BE2C (cell line): ENCODE measurements at regions not wholly inside any gene's neighbourhood (a gene's known extent, or its start where the extent isn't known, plus 50 kb on each side); places are given as distances from the start of the nearest gene placed in this dataset.

Source experiments
- DNase-seq: peaks from one replicate; pipeline ENCODE4 v3.0.0-alpha.2; 2020
- H3K27me3 ChIP-seq: fragments of 250-450 bp; sonication (Bioruptor Pico); 2 replicates; pipeline ENCODE4 v1.5.1; 2020; ENCODE audit warnings: mild to moderate bottlenecking
- H3K36me3 ChIP-seq: fragments of 250-450 bp; sonication (Bioruptor Pico); 2 replicates; pipeline ENCODE4 v1.5.1; 2020; ENCODE audit warnings: mild to moderate bottlenecking
- H3K4me1 ChIP-seq: fragments of 250-450 bp; sonication (Bioruptor Pico); 2 replicates; pipeline ENCODE4 v1.5.1; 2020
- H3K4me3 ChIP-seq: 2 replicates; pipeline ENCODE4 v1.5.1; 2011; ENCODE audit warnings: low read depth, low read length
- H3K9me3 ChIP-seq: fragments of 250-450 bp; sonication (Bioruptor Pico); 2 replicates; pipeline ENCODE4 v1.5.1; 2020
- TF ChIP-seq, protein P1 (sequence below): IDR thresholded peaks from 2 replicates; pipeline ENCODE4 v1.5.1; 2012; ENCODE audit warnings: mild to moderate bottlenecking, low read depth, low read length

DNA sequence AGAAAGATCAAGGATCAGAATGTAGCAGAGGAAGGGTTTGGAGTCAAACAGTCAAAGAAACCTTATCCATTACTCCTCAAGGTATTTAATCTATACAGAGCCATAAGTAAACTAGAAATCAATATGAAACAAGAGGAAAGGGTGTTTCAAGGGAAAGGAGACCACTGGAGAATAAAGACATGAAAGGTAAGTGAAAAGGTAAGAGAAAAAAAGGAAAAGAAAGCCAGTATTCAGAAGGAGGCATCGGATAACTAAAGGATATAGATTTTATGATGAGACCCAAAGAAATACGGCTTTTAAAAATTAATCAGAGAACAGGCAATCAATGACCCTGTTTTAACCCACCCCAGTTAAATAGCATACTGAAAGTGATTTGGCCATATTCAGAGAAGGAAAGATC lies 438.7 kb upstream of the MIR17HG start:
- H3K27me3 ChIP-seq: no peaks in the 10 kb centered on the region
- DNase-seq: no peak
- H3K4me1 ChIP-seq: no peaks in the 10 kb centered on the region
- H3K9me3 ChIP-seq: no peaks in the 10 kb centered on the region
- TF ChIP-seq, protein P1, sequence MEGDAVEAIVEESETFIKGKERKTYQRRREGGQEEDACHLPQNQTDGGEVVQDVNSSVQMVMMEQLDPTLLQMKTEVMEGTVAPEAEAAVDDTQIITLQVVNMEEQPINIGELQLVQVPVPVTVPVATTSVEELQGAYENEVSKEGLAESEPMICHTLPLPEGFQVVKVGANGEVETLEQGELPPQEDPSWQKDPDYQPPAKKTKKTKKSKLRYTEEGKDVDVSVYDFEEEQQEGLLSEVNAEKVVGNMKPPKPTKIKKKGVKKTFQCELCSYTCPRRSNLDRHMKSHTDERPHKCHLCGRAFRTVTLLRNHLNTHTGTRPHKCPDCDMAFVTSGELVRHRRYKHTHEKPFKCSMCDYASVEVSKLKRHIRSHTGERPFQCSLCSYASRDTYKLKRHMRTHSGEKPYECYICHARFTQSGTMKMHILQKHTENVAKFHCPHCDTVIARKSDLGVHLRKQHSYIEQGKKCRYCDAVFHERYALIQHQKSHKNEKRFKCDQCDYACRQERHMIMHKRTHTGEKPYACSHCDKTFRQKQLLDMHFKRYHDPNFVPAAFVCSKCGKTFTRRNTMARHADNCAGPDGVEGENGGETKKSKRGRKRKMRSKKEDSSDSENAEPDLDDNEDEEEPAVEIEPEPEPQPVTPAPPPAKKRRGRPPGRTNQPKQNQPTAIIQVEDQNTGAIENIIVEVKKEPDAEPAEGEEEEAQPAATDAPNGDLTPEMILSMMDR: no peak
- no peaks in the 10 kb centered on the region for H3K36me3 ChIP-seq
- no peak overlapping the region for H3K4me3 ChIP-seq

GRCh38 chr13:90910018-90910639 lies 437.4 kb upstream of the MIR17HG start:
- Histone ChIP-seq H3K4me1 (no peaks in the 10 kb centered on the region), H3K9me3 (no peaks in the 10 kb centered on the region), H3K4me3 (no peak overlapping the region), H3K27me3 (no peaks in the 10 kb centered on the region), H3K36me3 (no peaks in the 10 kb centered on the region)
- no peak for DNase-seq
- TF ChIP-seq, protein P1: no peak

DNA sequence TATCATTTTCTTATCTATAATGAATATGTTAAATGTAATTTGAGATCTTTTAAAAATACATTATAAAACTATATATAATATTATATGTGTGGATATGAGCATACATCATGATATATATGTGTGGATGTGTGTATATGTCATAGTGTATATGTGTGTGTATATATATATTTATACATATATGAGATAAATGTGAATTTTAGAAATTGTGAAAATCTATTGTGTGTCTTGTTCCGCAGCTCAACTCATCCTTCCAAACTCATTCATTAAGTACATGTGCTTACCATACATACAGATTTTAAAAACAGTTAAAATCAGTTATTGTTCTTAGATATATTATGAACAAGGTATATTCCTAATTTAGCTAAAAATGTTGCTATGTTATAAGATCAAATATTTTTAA lies 435.2 kb upstream of the MIR17HG start:
- no peaks in the 10 kb centered on the region for H3K36me3 ChIP-seq
- no peaks in the 10 kb centered on the region for H3K9me3 ChIP-seq
- H3K4me3 ChIP-seq: no peak overlapping the region
- TF ChIP-seq, protein P1: no peak
- H3K4me1 ChIP-seq: no peaks in the 10 kb centered on the region
- no peaks in the 10 kb centered on the region for H3K27me3 ChIP-seq
- DNase-seq: no peak

DNA sequence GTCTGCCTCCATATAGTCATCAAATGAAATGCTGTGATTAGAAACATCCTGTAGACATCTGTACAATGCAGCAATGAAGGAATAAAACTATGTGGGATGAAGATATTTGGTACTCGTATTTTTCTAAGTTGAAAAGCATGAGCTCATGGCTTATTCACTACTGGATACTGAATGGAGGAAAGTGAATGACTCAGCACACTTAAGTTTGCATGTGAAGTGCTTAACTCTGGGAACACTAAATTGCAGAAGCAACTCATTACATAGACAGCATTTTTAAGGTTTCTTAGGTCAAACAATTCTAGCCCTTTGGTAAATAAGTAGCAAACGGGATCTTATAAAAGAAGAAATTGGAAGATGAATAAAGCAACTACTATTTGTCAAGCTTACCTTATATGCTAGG lies 429.0 kb upstream of the MIR17HG start:
- Histone ChIP-seq H3K4me1 (no peaks in the 10 kb centered on the region), H3K27me3 (no peaks in the 10 kb centered on the region; the same call in 1 of the 2 replicates), H3K36me3 (no peaks in the 10 kb centered on the region), H3K9me3 (no peaks in the 10 kb centered on the region), H3K4me3 (no peak overlapping the region)
- TF ChIP-seq, protein P1: no peak
- no peak for DNase-seq

DNA sequence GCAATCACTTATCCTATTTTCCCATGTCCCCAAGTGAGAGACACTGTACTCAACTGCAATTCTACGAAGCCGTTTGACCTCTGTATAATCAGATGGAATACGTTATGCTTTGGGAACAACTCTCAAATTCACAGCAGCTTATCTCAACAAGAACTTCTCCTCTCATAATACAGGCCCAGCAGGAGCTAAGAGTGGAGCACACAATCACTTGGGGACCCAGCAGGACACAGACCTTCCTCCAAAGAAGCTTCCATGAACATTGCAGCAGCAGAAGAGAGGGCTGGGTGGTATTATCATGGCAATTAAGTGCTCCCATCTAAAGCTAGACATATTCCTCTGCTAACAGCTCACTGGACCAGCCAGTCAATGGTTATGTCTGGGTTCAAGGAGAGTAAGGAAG lies 428.3 kb upstream of the MIR17HG start:
- TF ChIP-seq, protein P1: no peak
- Histone ChIP-seq H3K4me3 (no peak overlapping the region), H3K27me3 (no peaks in the 10 kb centered on the region; the same call in none of the 2 replicates), H3K9me3 (no peaks in the 10 kb centered on the region), H3K4me1 (no peaks in the 10 kb centered on the region), H3K36me3 (no peaks in the 10 kb centered on the region)
- no peak for DNase-seq

- Histone ChIP-seq H3K4me1 (no peaks in the 10 kb centered on the region), H3K36me3 (no peaks in the 10 kb centered on the region), H3K27me3 (no peaks in the 10 kb centered on the region; the same call in none of the 2 replicates), H3K4me3 (no peak overlapping the region), H3K9me3 (peaks cover 2% of the 10 kb centered on the region; the same call in 1 of the 2 replicates)
- DNase-seq: no peak
- TF ChIP-seq, protein P1: no peak
These were observed 421.0 kb upstream of the MIR17HG start for GRCh38 chr13:90926459-90926858.
